HepG2 (cell line): ENCODE measurements at regions not wholly inside any gene's neighbourhood (a gene's known extent, or its start where the extent isn't known, plus 50 kb on each side); places are given as distances from the start of the nearest gene placed in this dataset.

ENCODE experiments used
- ATAC-seq: fragments of 200-7000 bp; cut with Tn5 transposase; 3 replicates; pipeline ENCODE4 v1.9.1; 2020; ENCODE audit warnings: mild to moderate bottlenecking, moderate library complexity
- BruUV-seq: library from RNA; stranded (reverse); fragments of 400-500 nt; replicated peaks from 2 replicates; lab custom pipeline; 2021; lab: Mats Ljungman, UMichigan
- CTCF ChIA-PET: fragments of 300-600 bp; formaldehyde crosslinking; extraction: SDS; loops from one replicate; lab custom pipeline; 2021; ENCODE audit warnings: low total read pairs, inconsistent platforms, low intra/inter-chr PET ratio; lab: Yijun Ruan, JAX
- POLR2A ChIA-PET: fragments of 350-600 bp; sonication (Branson Sonifier 250); formaldehyde crosslinking; loops from one replicate; lab custom pipeline; 2020; ENCODE audit warnings: antibody characterized with exemption, inconsistent platforms; lab: Yijun Ruan, JAX
- DNase-seq: peaks from one replicate; pipeline ENCODE4 v3.0.0-alpha.2; 2015; ENCODE audit warnings: low spot score
- FAIRE-seq: peaks from 3 replicates; lab custom pipeline; 2011; peaks lifted over from hg19 to GRCh38; lab: Jason Lieb, UNC
- H2AFZ ChIP-seq: one replicate; pipeline ENCODE4 v1.6.1; 2011; ENCODE audit warnings: low read length, inconsistent platforms
- H3K27ac ChIP-seq: fragments of 300-600 bp; 3 replicates; pipeline ENCODE4 v1.8.0; 2011; ENCODE audit warnings: mixed run types, mild to moderate bottlenecking, mixed read lengths, low read length, inconsistent platforms; ENCODE audit not compliant: insufficient read depth; ENCODE audit errors: extremely low read length
- H3K27me3 ChIP-seq, 2 experiments: fragments of 200-600 bp in 1 of 2; 2 replicates in 1 of 2; 3 replicates in 1 of 2; pipeline versions ENCODE4 v1.6.0 to v1.8.0; 2011; ENCODE audit warnings: low read length in 2 of 2, mild to moderate bottlenecking in 2 of 2, moderate library complexity in 2 of 2, inconsistent platforms in 1 of 2; ENCODE audit not compliant: insufficient read depth in 2 of 2, control insufficient read depth in 1 of 2
- H3K36me3 ChIP-seq, 2 experiments: fragments of 200-600 bp in 1 of 2; replicated peaks in 1 of 2; 2 replicates in 1 of 2; 3 replicates in 1 of 2; pipeline versions ENCODE4 v1.5.1 to v1.8.0; 2011; ENCODE audit warnings: low read length in 2 of 2, inconsistent platforms in 1 of 2; ENCODE audit not compliant: insufficient read depth in 2 of 2, control insufficient read depth in 1 of 2
- H3K4me1 ChIP-seq: 2 replicates; pipeline ENCODE4 v1.5.1; 2012; ENCODE audit warnings: low read length, inconsistent platforms; ENCODE audit not compliant: insufficient read depth
- H3K4me2 ChIP-seq: 2 replicates; pipeline ENCODE4 v1.6.0; 2011; ENCODE audit warnings: low read depth, low read length, inconsistent platforms
- H3K4me3 ChIP-seq, 3 experiments: fragments of 200-600 bp in 1 of 3; sonication (generic), shearing (Covaris generic) in 1 of 3; replicated peaks in 1 of 3; 2 replicates each; pipeline ENCODE4 v1.5.1; 2011 to 2016; ENCODE audit warnings: low read length in 3 of 3, inconsistent platforms in 2 of 3, low read depth in 2 of 3, mild to moderate bottlenecking in 2 of 3, control low read depth in 1 of 3, mixed read lengths in 1 of 3; ENCODE audit not compliant: insufficient read depth in 1 of 3
- H3K79me2 ChIP-seq: one replicate; pipeline ENCODE4 v1.6.1; 2011; ENCODE audit warnings: low read length, inconsistent platforms; ENCODE audit not compliant: insufficient read depth
- H3K9ac ChIP-seq: 2 replicates; pipeline ENCODE4 v1.6.0; 2011; ENCODE audit warnings: mild to moderate bottlenecking, low read depth, low read length, inconsistent platforms; ENCODE audit not compliant: insufficient read depth
- H3K9me3 ChIP-seq: 2 replicates; pipeline ENCODE4 v1.5.1; 2012; ENCODE audit warnings: mild to moderate bottlenecking, low read length
- H4K20me1 ChIP-seq: 2 replicates; pipeline ENCODE4 v1.6.0; 2011; ENCODE audit warnings: inconsistent platforms, mild to moderate bottlenecking, low read length, moderate library complexity; ENCODE audit not compliant: insufficient read depth
- ATF6 ChIP-seq: sonication (generic); formaldehyde crosslinking; conservative IDR thresholded peaks from 2 replicates; pipeline ENCODE4 v1.4.0; 2020; ENCODE audit warnings: missing genetic modification reagents
- HDAC1 ChIP-seq: sonication (generic); formaldehyde crosslinking; IDR thresholded peaks from 2 replicates; pipeline ENCODE4 v1.5.1; 2020; ENCODE audit warnings: mild to moderate bottlenecking, missing genetic modification reagents
- HINFP ChIP-seq: sonication (generic); formaldehyde crosslinking; IDR thresholded peaks from 2 replicates; pipeline ENCODE4 v1.4.0; 2020; ENCODE audit warnings: low read depth, mild to moderate bottlenecking, missing genetic modification reagents
- HOXD1 ChIP-seq: sonication (generic); formaldehyde crosslinking; IDR thresholded peaks from 2 replicates; pipeline ENCODE4 v1.5.0; 2020; ENCODE audit warnings: missing genetic modification reagents
- IKZF4 ChIP-seq: sonication (generic); formaldehyde crosslinking; IDR thresholded peaks from 2 replicates; pipeline ENCODE4 v1.5.1; 2020; ENCODE audit warnings: borderline replicate concordance, mild to moderate bottlenecking, low read depth, missing genetic modification reagents; ENCODE audit errors: not compliant biosample characterization
- KLF11 ChIP-seq: IDR thresholded peaks from 2 replicates; pipeline ENCODE4 v1.6.1; 2016; ENCODE audit warnings: missing compliant biosample characterization
- PHF21A ChIP-seq: sonication (generic); formaldehyde crosslinking; IDR thresholded peaks from 2 replicates; pipeline ENCODE4 v1.5.0; 2020; ENCODE audit warnings: mild to moderate bottlenecking, missing genetic modification reagents
- TBP ChIP-seq: sonication (generic); formaldehyde crosslinking; IDR thresholded peaks from 2 replicates; pipeline ENCODE4 v1.5.0; 2020; ENCODE audit warnings: missing genetic modification reagents
- ZC3H4 ChIP-seq: sonication (generic); formaldehyde crosslinking; IDR thresholded peaks from 2 replicates; pipeline ENCODE4 v1.4.0; 2020; ENCODE audit warnings: missing genetic modification reagents, borderline replicate concordance
- ZNF207 ChIP-seq: fragments of 450-650 bp; IDR thresholded peaks from 2 replicates; pipeline ENCODE4 v1.6.1; 2016; ENCODE audit warnings: antibody characterized with exemption, borderline replicate concordance
- ZNF263 ChIP-seq: sonication (generic); formaldehyde crosslinking; IDR thresholded peaks from 2 replicates; pipeline ENCODE4 v1.4.0; 2020; ENCODE audit warnings: missing genetic modification reagents
- ZNF350 ChIP-seq: sonication (generic); formaldehyde crosslinking; IDR thresholded peaks from 2 replicates; pipeline ENCODE4 v1.4.0; 2020; ENCODE audit warnings: mild to moderate bottlenecking, low read depth, missing genetic modification reagents, borderline replicate concordance
- ZNF564 ChIP-seq: sonication (generic); formaldehyde crosslinking; IDR thresholded peaks from 2 replicates; pipeline ENCODE4 v1.8.1; 2023; ENCODE audit warnings: mild to moderate bottlenecking, missing genetic modification reagents
- ZNF576 ChIP-seq: sonication (generic); formaldehyde crosslinking; IDR thresholded peaks from 2 replicates; pipeline ENCODE4 v1.4.0; 2020; ENCODE audit warnings: mild to moderate bottlenecking, missing genetic modification reagents
- ZNF768 ChIP-seq: sonication (generic); formaldehyde crosslinking; IDR thresholded peaks from 2 replicates; pipeline ENCODE4 v1.4.0; 2020; ENCODE audit warnings: missing genetic modification reagents
- ZNF790 ChIP-seq: sonication (generic); formaldehyde crosslinking; IDR thresholded peaks from 2 replicates; pipeline ENCODE4 v1.8.0; 2022; ENCODE audit warnings: missing genetic modification reagents, mild to moderate bottlenecking, borderline replicate concordance
- WGBS: methylation state at CpG from one replicate; pipeline ENCODE4 v1.1.6; 2017; ENCODE audit warnings: low lambda C conversion rate; 5-methylcytosine and 5-hydroxymethylcytosine counted together
- in situ Hi-C: cut with HindIII; loops from 2 replicates; pipeline ENCODE4 v1.10.0; 2017; ENCODE audit warnings: low pct_unique_long_range_greater_than_20kb; ENCODE audit not compliant: extremely low pct_ligation_motif_present
- intact Hi-C: fragments of 100-400 bp; cut with micrococcal nuclease; formaldehyde crosslinking; loops from one replicate; pipeline ENCODE4 v1.10.0; 2022; ENCODE audit not compliant: unreplicated experiment
- TF ChIP-seq, protein P1 (sequence below): sonication (generic); formaldehyde crosslinking; IDR thresholded peaks from 2 replicates; pipeline ENCODE4 v1.5.1; 2020; ENCODE audit warnings: missing genetic modification reagents, mild to moderate bottlenecking, borderline replicate concordance
- TF ChIP-seq, protein P2 (sequence below): IDR thresholded peaks from 2 replicates; pipeline ENCODE4 v1.6.1; 2016; ENCODE audit warnings: mild to moderate bottlenecking, missing biosample characterization, missing genetic modification reagents

DNA sequence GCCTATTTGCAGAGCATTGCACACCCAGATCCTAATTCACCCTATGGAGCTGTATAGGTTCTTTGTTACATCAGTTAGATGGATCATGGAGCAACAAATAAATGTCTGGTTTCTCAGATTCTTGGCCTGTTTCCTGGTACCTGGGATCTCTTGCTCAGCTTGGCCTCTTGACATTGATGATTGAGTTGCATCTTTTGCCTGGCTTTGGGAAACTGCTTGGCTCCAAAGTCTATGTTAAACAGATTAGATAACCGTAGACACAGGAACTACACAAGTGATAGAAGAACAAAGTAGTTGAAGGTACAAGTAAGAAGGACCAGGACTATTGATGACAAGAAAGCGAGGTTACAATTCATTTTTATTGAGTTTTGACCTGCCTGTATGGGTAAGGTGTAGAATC is 77.3 kb downstream of the TMEM100 start (continued):
- TF ChIP-seq, protein P1, sequence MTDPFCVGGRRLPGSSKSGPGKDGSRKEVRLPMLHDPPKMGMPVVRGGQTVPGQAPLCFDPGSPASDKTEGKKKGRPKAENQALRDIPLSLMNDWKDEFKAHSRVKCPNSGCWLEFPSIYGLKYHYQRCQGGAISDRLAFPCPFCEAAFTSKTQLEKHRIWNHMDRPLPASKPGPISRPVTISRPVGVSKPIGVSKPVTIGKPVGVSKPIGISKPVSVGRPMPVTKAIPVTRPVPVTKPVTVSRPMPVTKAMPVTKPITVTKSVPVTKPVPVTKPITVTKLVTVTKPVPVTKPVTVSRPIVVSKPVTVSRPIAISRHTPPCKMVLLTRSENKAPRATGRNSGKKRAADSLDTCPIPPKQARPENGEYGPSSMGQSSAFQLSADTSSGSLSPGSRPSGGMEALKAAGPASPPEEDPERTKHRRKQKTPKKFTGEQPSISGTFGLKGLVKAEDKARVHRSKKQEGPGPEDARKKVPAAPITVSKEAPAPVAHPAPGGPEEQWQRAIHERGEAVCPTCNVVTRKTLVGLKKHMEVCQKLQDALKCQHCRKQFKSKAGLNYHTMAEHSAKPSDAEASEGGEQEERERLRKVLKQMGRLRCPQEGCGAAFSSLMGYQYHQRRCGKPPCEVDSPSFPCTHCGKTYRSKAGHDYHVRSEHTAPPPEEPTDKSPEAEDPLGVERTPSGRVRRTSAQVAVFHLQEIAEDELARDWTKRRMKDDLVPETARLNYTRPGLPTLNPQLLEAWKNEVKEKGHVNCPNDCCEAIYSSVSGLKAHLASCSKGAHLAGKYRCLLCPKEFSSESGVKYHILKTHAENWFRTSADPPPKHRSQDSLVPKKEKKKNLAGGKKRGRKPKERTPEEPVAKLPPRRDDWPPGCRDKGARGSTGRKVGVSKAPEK (CRISPR knock-in tag): no peak
- TF ChIP-seq HINFP (CRISPR knock-in tag) (no peak), ATF6 (no peak)

DNA sequence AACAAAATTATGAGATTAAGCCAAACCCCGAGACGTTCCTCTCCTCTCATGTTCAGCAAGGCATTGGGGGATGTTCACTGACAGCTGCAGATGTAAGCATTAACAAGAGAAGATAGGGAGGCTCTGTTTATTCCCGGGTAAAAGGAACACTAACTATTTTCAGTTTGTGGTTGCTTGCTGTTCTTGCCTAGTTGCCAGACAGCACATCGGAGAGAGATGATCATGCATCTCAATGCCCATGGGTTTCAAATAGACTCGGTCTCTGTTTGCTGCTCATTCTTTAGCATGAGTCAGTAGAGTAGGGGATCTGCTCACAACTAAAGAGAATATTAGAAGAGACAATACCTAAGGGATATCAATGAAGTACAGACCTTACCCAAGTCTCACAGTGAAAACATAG is 78.3 kb downstream of the TMEM100 start:
- intact Hi-C loops (no loop called here), in situ Hi-C loops (no loop called here)
- Histone ChIP-seq H3K4me2 (no peak overlapping the region), H3K36me3 (no peaks in the 10 kb centered on the region), H4K20me1 (no peaks in the 10 kb centered on the region), H3K27me3 (peaks cover 0 to 4% of the 10 kb centered on the region in 2 experiments; a peak in 1 of 5 replicates), H3K4me1 (peaks cover 6% of the 10 kb centered on the region; the same call in 1 of the 2 replicates), H3K4me3 (no peak overlapping the region), H2AFZ (no peak overlapping the region), H3K79me2 (no peaks in the 10 kb centered on the region), H3K9me3 (no peaks in the 10 kb centered on the region), H3K9ac (no peak overlapping the region), H3K27ac (no peak overlapping the region)
- CTCF ChIA-PET: no interaction called here
- POLR2A ChIA-PET: no interaction called here
- FAIRE-seq (no peak), DNase-seq (no peak), ATAC-seq (no peak)
- 2% methylated on average over 5 of the region's 5 CpGs for WGBS
- BruUV-seq: no TSS peak
- TF ChIP-seq ZNF207: no peak
- TF ChIP-seq IKZF4 (CRISPR knock-in tag): no peak
- TF ChIP-seq ZNF768: no peak
- TF ChIP-seq, protein P2, sequence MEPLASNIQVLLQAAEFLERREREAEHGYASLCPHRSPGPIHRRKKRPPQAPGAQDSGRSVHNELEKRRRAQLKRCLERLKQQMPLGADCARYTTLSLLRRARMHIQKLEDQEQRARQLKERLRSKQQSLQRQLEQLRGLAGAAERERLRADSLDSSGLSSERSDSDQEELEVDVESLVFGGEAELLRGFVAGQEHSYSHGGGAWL (CRISPR knock-in tag): no peak
- no peak for TF ChIP-seq HOXD1
- TF ChIP-seq ZNF564 (CRISPR knock-in tag): no peak
- TF ChIP-seq ZNF790 (CRISPR knock-in tag): no peak
- TF ChIP-seq HDAC1 (CRISPR knock-in tag): no peak
- no peak for TF ChIP-seq PHF21A (CRISPR knock-in tag)
- no peak for TF ChIP-seq TBP (CRISPR knock-in tag)
- no peak for TF ChIP-seq ZNF263 (CRISPR knock-in tag)
- TF ChIP-seq KLF11 (CRISPR knock-in tag): no peak
- TF ChIP-seq ZC3H4: no peak
- TF ChIP-seq ZNF350: no peak
- no peak for TF ChIP-seq ZNF576 (CRISPR knock-in tag)
